DOHH2 (cell line): ENCODE measurements at regions not wholly inside any gene's neighbourhood (a gene's known extent, or its start where the extent isn't known, plus 50 kb on each side); places are given as distances from the start of the nearest gene placed in this dataset.

Source experiments
- H3F3A ChIP-seq: fragments of 200-600 bp; sonication (generic), shearing (Covaris generic); 2 replicates; pipeline ENCODE4 v1.6.0; 2016; ENCODE audit warnings: antibody characterized with exemption, mild to moderate bottlenecking; ENCODE audit not compliant: control insufficient read depth, insufficient read depth
- H3K27ac ChIP-seq: fragments of 200-600 bp; sonication (generic); 2 replicates; pipeline ENCODE4 v1.5.1; 2014; ENCODE audit warnings: low read depth, mild to moderate bottlenecking, low read length, moderate library complexity
- H3K27me3 ChIP-seq: fragments of 200-600 bp; sonication (generic); 2 replicates; pipeline ENCODE4 v1.6.1; 2014; ENCODE audit warnings: mild to moderate bottlenecking, low read length, mixed read lengths; ENCODE audit not compliant: control insufficient read depth
- H3K36me3 ChIP-seq: fragments of 200-600 bp; sonication (generic); 2 replicates; pipeline ENCODE4 v1.6.1; 2014; ENCODE audit warnings: mild to moderate bottlenecking, low read length, moderate library complexity, mixed read lengths; ENCODE audit not compliant: control insufficient read depth
- H3K4me1 ChIP-seq: fragments of 200-600 bp; sonication (generic); 2 replicates; pipeline ENCODE4 v1.6.1; 2014; ENCODE audit warnings: mild to moderate bottlenecking, low read length, mixed read lengths; ENCODE audit not compliant: control insufficient read depth
- H3K4me2 ChIP-seq: fragments of 200-600 bp; sonication (generic); 2 replicates; pipeline ENCODE4 v1.6.0; 2014; ENCODE audit warnings: mild to moderate bottlenecking, low read length, moderate library complexity
- H3K4me3 ChIP-seq: fragments of 200-600 bp; sonication (generic); 2 replicates; pipeline ENCODE4 v1.5.1; 2014; ENCODE audit warnings: mild to moderate bottlenecking, low read length, mixed read lengths
- H3K79me2 ChIP-seq: fragments of 200-600 bp; sonication (generic); 2 replicates; pipeline ENCODE4 v1.6.1; 2014; ENCODE audit warnings: mild to moderate bottlenecking, low read length, mixed read lengths; ENCODE audit not compliant: control insufficient read depth
- H3K9me2 ChIP-seq: fragments of 200-600 bp; sonication (generic); replicated peaks from 2 replicates; pipeline ENCODE4 v1.6.1; 2014; ENCODE audit warnings: mild to moderate bottlenecking, low read length, mixed read lengths; ENCODE audit not compliant: control insufficient read depth
- H3K9me3 ChIP-seq: fragments of 200-600 bp; sonication (generic); 2 replicates; pipeline ENCODE4 v1.6.1; 2014; ENCODE audit warnings: antibody characterized with exemption, low read length, mixed read lengths; ENCODE audit not compliant: control insufficient read depth, insufficient read depth
- H4K20me1 ChIP-seq: fragments of 200-600 bp; sonication (generic); 2 replicates; pipeline ENCODE4 v1.6.0; 2014; ENCODE audit warnings: low read depth, mild to moderate bottlenecking, antibody characterized with exemption, low read length, moderate library complexity; ENCODE audit not compliant: control insufficient read depth, insufficient read depth
- EZH2phosphoT487 ChIP-seq: fragments of 200-600 bp; sonication (generic); IDR thresholded peaks from 2 replicates; pipeline ENCODE4 v1.6.1; 2017; ENCODE audit warnings: borderline replicate concordance, mild to moderate bottlenecking, antibody characterized with exemption, low read length, moderate library complexity, mixed read lengths
- TF ChIP-seq, protein P1 (sequence below): fragments of 200-600 bp; sonication (generic); IDR thresholded peaks from one replicate; pipeline ENCODE4 v1.5.1; 2014; ENCODE audit warnings: antibody characterized with exemption, mild to moderate bottlenecking, low read depth, low read length; ENCODE audit not compliant: poor library complexity, severe bottlenecking

DNA sequence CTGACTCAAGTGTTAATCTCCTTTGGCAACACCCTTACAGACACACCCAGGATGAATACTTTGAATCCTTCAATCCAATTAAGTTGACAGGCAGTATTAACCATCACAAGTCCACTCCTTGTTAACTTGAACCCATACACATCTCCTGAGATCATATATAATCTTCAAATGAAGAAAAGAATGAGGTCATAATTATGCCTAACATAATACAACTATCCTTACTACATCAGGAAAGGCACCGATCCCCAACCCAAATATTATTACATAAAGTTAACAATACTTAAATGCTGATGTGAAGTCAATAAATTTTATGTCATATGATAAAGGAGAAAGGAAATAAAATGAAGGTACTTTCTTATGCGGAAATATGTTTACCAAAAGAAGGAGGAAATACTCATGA is 649.9 kb downstream of the KCNJ2 start:
- no peaks in the 10 kb centered on the region for H3K4me1 ChIP-seq
- H3K4me2 ChIP-seq: no peak overlapping the region
- no peaks in the 10 kb centered on the region for H3K36me3 ChIP-seq
- H3K79me2 ChIP-seq: no peaks in the 10 kb centered on the region
- H3K9me3 ChIP-seq: no peaks in the 10 kb centered on the region
- TF ChIP-seq, protein P1, sequence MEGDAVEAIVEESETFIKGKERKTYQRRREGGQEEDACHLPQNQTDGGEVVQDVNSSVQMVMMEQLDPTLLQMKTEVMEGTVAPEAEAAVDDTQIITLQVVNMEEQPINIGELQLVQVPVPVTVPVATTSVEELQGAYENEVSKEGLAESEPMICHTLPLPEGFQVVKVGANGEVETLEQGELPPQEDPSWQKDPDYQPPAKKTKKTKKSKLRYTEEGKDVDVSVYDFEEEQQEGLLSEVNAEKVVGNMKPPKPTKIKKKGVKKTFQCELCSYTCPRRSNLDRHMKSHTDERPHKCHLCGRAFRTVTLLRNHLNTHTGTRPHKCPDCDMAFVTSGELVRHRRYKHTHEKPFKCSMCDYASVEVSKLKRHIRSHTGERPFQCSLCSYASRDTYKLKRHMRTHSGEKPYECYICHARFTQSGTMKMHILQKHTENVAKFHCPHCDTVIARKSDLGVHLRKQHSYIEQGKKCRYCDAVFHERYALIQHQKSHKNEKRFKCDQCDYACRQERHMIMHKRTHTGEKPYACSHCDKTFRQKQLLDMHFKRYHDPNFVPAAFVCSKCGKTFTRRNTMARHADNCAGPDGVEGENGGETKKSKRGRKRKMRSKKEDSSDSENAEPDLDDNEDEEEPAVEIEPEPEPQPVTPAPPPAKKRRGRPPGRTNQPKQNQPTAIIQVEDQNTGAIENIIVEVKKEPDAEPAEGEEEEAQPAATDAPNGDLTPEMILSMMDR: no peak
- no peak for TF ChIP-seq EZH2phosphoT487
- no peak overlapping the region for H3K4me3 ChIP-seq
- H4K20me1 ChIP-seq: no peaks in the 10 kb centered on the region
- H3K27me3 ChIP-seq: no peaks in the 10 kb centered on the region
- H3K9me2 ChIP-seq: no peaks in the 10 kb centered on the region
- H3K27ac ChIP-seq: no peak overlapping the region
- no peaks in the 10 kb centered on the region for H3F3A ChIP-seq

DNA sequence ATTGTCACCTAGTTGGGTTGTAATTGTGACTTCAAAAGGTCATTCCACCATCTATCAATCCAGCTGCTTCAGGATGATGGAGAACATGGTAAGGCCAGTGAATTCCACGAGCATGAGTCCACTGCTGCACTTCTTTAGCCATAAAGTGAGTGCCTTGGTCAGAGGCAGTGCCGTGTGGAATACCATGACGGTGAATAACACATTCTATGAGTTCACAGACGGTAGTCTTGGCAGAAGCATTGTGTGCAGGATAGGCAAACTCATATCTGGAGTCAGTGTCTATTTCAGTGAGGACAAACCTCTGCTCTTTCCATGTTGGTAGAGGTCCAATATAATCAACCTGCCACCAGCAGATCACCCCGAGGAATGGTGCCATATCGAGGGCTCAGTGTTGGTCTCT is 650.9 kb downstream of the KCNJ2 start:
- H3F3A ChIP-seq: no peaks in the 10 kb centered on the region
- no peaks in the 10 kb centered on the region for H3K9me3 ChIP-seq
- H3K4me2 ChIP-seq: no peak overlapping the region
- H3K4me1 ChIP-seq: no peaks in the 10 kb centered on the region
- H4K20me1 ChIP-seq: no peaks in the 10 kb centered on the region
- no peak overlapping the region for H3K4me3 ChIP-seq
- H3K9me2 ChIP-seq: no peaks in the 10 kb centered on the region
- TF ChIP-seq, protein P1: no peak
- no peak for TF ChIP-seq EZH2phosphoT487
- no peak overlapping the region for H3K27ac ChIP-seq
- H3K36me3 ChIP-seq: no peaks in the 10 kb centered on the region
- H3K27me3 ChIP-seq: no peaks in the 10 kb centered on the region
- H3K79me2 ChIP-seq: no peaks in the 10 kb centered on the region

DNA sequence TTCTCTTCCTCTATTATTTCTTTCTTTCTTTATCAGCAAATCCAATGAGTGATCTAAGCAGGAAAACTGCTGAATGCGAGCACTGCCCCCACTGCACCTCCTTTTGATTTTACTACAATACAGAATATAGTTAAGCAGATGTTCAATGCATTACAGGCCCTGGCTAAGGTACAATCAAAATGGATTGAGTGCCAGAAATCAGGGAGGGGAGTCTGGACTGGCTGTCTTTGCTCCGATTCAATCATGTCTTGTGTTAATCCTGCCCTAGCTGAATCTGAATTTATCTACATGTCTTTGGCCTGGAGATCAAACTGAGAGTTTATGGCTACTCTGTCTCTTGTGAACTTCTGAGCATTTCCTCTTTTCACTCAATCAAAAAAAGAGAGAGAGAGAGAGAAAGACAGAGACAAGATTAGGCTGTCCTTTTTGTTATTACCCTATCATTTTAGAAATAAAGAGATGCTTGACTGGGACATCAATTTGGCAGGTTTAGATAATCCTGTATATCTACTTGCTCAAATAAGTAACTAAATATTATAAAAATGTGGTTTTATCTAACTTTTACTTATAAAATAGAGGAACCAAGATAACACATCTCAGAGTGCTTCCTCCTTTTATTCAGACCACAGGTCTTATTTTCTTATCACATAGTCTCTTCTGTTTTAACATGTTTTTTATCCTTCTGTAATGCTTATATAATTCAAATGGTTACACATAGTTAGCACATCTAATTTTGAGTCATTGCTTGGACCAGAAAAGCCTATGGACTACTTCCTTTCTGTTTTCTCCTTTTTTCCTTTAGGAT is 656.2 kb downstream of the KCNJ2 start:
- H3K4me2 ChIP-seq: no peak overlapping the region
- no peak overlapping the region for H3K4me3 ChIP-seq
- H3K9me2 ChIP-seq: no peaks in the 10 kb centered on the region
- H3K27me3 ChIP-seq: no peaks in the 10 kb centered on the region
- H4K20me1 ChIP-seq: no peaks in the 10 kb centered on the region
- no peak overlapping the region for H3K27ac ChIP-seq
- no peaks in the 10 kb centered on the region for H3K9me3 ChIP-seq
- H3K36me3 ChIP-seq: no peaks in the 10 kb centered on the region
- no peaks in the 10 kb centered on the region for H3F3A ChIP-seq
- no peaks in the 10 kb centered on the region for H3K4me1 ChIP-seq
- H3K79me2 ChIP-seq: no peaks in the 10 kb centered on the region
- TF ChIP-seq, protein P1: no peak
- no peak for TF ChIP-seq EZH2phosphoT487
